IMR-90 (cell line): ENCODE measurements at regions not wholly inside any gene's neighbourhood (a gene's known extent, or its start where the extent isn't known, plus 50 kb on each side); places are given as distances from the start of the nearest gene placed in this dataset.

Experiments
- ATAC-seq: fragments of 200-7000 bp; cut with Tn5 transposase; 2 replicates; pipeline ENCODE4 v1.9.1; 2020; ENCODE audit warnings: low read depth, mild to moderate bottlenecking, moderate library complexity
- BruUV-seq: library from RNA; stranded (reverse); fragments of 400-500 nt; replicated peaks from 2 replicates; lab custom pipeline; 2021; lab: Mats Ljungman, UMichigan
- CTCF ChIA-PET: fragments of 300-600 bp; formaldehyde crosslinking; extraction: SDS; loops from one replicate; lab custom pipeline; 2021; ENCODE audit warnings: antibody characterized with exemption; lab: Yijun Ruan, JAX
- POLR2A ChIA-PET: fragments of 300-600 bp; sonication (Branson Sonifier 250); formaldehyde crosslinking; loops from one replicate; lab custom pipeline; 2022; ENCODE audit warnings: antibody characterized with exemption; ENCODE audit not compliant: unreplicated experiment; lab: Charles Lee
- DNase-seq: peaks from one replicate; pipeline ENCODE4 v3.0.0; 2013
- H2AFZ ChIP-seq: replicated peaks from 2 replicates; pipeline ENCODE3; 2013; ENCODE audit warnings: low read length, mild to moderate bottlenecking; ENCODE audit not compliant: poor library complexity
- H2AK5ac ChIP-seq: 2 replicates; pipeline ENCODE4 v1.6.1; 2013; ENCODE audit warnings: low read depth, low read length, inconsistent platforms
- H2AK9ac ChIP-seq: replicated peaks from 2 replicates; pipeline ENCODE3; 2013; ENCODE audit warnings: mild to moderate bottlenecking, low read depth, low read length, moderate library complexity; ENCODE audit not compliant: poor library complexity
- H2BK120ac ChIP-seq: 2 replicates; pipeline ENCODE4 v1.6.1; 2013; ENCODE audit warnings: low read depth, low read length, inconsistent platforms
- H2BK15ac ChIP-seq: 3 replicates; pipeline ENCODE4 v1.6.1; 2013; ENCODE audit warnings: low read depth, low read length, inconsistent platforms
- H2BK20ac ChIP-seq: 2 replicates; pipeline ENCODE4 v1.6.1; 2013; ENCODE audit warnings: low read depth, mild to moderate bottlenecking, inconsistent platforms, low read length, moderate library complexity
- H2BK5ac ChIP-seq: 2 replicates; pipeline ENCODE4 v1.6.1; 2013; ENCODE audit warnings: mild to moderate bottlenecking, low read depth, low read length, inconsistent platforms; ENCODE audit not compliant: poor library complexity, severe bottlenecking
- H3K14ac ChIP-seq: replicated peaks from 2 replicates; pipeline ENCODE4 v1.6.1; 2013; ENCODE audit warnings: low read depth, low read length, inconsistent platforms
- H3K18ac ChIP-seq: 2 replicates; pipeline ENCODE4 v1.6.1; 2013; ENCODE audit warnings: low read depth, low read length, control low read depth
- H3K23ac ChIP-seq: 2 replicates; pipeline ENCODE4 v1.6.1; 2013; ENCODE audit warnings: low read depth, low read length, inconsistent platforms
- H3K27ac ChIP-seq: 2 replicates; pipeline ENCODE4 v1.5.1; 2013; ENCODE audit warnings: mild to moderate bottlenecking, control low read depth, low read length; ENCODE audit not compliant: insufficient read depth
- H3K27me3 ChIP-seq: 2 replicates; pipeline ENCODE4 v1.6.1; 2013; ENCODE audit warnings: low read length; ENCODE audit not compliant: control insufficient read depth, insufficient read depth
- H3K36me3 ChIP-seq: 2 replicates; pipeline ENCODE4 v1.6.1; 2013; ENCODE audit warnings: low read length, mixed read lengths; ENCODE audit not compliant: control insufficient read depth, insufficient read depth
- H3K4ac ChIP-seq: 2 replicates; pipeline ENCODE4 v1.6.1; 2013; ENCODE audit warnings: low read depth, low read length, inconsistent platforms
- H3K4me1 ChIP-seq: 2 replicates; pipeline ENCODE4 v1.6.1; 2013; ENCODE audit warnings: low read length, mixed read lengths; ENCODE audit not compliant: control insufficient read depth, insufficient read depth
- H3K4me2 ChIP-seq: 2 replicates; pipeline ENCODE4 v1.6.1; 2013; ENCODE audit warnings: low read depth, mild to moderate bottlenecking, control low read depth, low read length, moderate library complexity
- H3K4me3 ChIP-seq: 2 replicates; pipeline ENCODE4 v1.5.1; 2013; ENCODE audit warnings: low read depth, mild to moderate bottlenecking, control low read depth, low read length, moderate library complexity; ENCODE audit not compliant: insufficient read depth
- H3K56ac ChIP-seq: 2 replicates; pipeline ENCODE4 v1.6.1; 2013; ENCODE audit warnings: low read length, inconsistent platforms; ENCODE audit not compliant: insufficient read depth; ENCODE audit errors: extremely low read depth
- H3K79me1 ChIP-seq, 2 experiments: 2 replicates each; pipeline ENCODE4 v1.6.1; 2013; ENCODE audit warnings: low read length in 2 of 2, inconsistent platforms in 1 of 2, low read depth in 1 of 2
- H3K9ac ChIP-seq: 2 replicates; pipeline ENCODE4 v1.6.1; 2013; ENCODE audit warnings: low read depth, low read length, control low read depth
- H3K9me1 ChIP-seq: 2 replicates; pipeline ENCODE4 v1.6.1; 2013; ENCODE audit warnings: low read length, inconsistent platforms; ENCODE audit not compliant: insufficient read depth
- H3K9me3 ChIP-seq: 2 replicates; pipeline ENCODE4 v1.6.1; 2013; ENCODE audit warnings: low read length; ENCODE audit not compliant: control insufficient read depth, insufficient read depth
- H4K20me1 ChIP-seq: 2 replicates; pipeline ENCODE4 v1.6.1; 2013; ENCODE audit warnings: low read length, inconsistent platforms; ENCODE audit not compliant: insufficient read depth
- H4K5ac ChIP-seq: 2 replicates; pipeline ENCODE4 v1.6.1; 2013; ENCODE audit warnings: mild to moderate bottlenecking, low read depth, low read length, control low read depth
- H4K8ac ChIP-seq, 2 experiments: 2 replicates each; pipeline ENCODE4 v1.6.1; 2013; ENCODE audit warnings: low read depth in 2 of 2, low read length in 2 of 2, control low read depth in 1 of 2, inconsistent platforms in 1 of 2
- H4K91ac ChIP-seq: 2 replicates; pipeline ENCODE4 v1.6.1; 2013; ENCODE audit warnings: low read depth, low read length, inconsistent platforms; ENCODE audit not compliant: insufficient read depth
- BHLHE40 ChIP-seq: fragments of 150-350 bp; IDR thresholded peaks from 2 replicates; pipeline ENCODE4 v1.6.1; 2016; ENCODE audit warnings: mild to moderate bottlenecking, low read depth, low read length
- CEBPB ChIP-seq: IDR thresholded peaks from 2 replicates; pipeline ENCODE4 v1.6.1; 2012; ENCODE audit warnings: low read depth, low read length, improper control_type of control experiment
- CHD1 ChIP-seq: IDR thresholded peaks from 2 replicates; pipeline ENCODE4 v1.6.1; 2012; ENCODE audit warnings: low read depth, low read length, improper control_type of control experiment
- CTCF ChIP-seq: conservative IDR thresholded peaks from 2 replicates; pipeline ENCODE4 v1.5.1; 2012; ENCODE audit warnings: mild to moderate bottlenecking, low read depth, low read length, improper control_type of control experiment
- ELK1 ChIP-seq: fragments of 150-350 bp; IDR thresholded peaks from 2 replicates; pipeline ENCODE4 v1.6.1; 2016; ENCODE audit warnings: low read depth, mild to moderate bottlenecking, low read length, moderate library complexity, borderline replicate concordance
- FOS ChIP-seq: fragments of 150-350 bp; IDR thresholded peaks from 2 replicates; pipeline ENCODE4 v1.6.1; 2016; ENCODE audit warnings: low read depth, low read length
- MAZ ChIP-seq: IDR thresholded peaks from 2 replicates; pipeline ENCODE4 v1.6.1; 2012; ENCODE audit warnings: low read depth, mild to moderate bottlenecking, low read length, improper control_type of control experiment, moderate library complexity, borderline replicate concordance
- MXI1 ChIP-seq: IDR thresholded peaks from 2 replicates; pipeline ENCODE4 v1.6.1; 2012; ENCODE audit warnings: low read depth, mild to moderate bottlenecking, low read length, moderate library complexity, borderline replicate concordance
- NFE2L2 ChIP-seq: fragments of 150-350 bp; IDR thresholded peaks from 2 replicates; pipeline ENCODE4 v1.6.1; 2016; ENCODE audit warnings: low read depth, mild to moderate bottlenecking, low read length
- POLR2A ChIP-seq: IDR thresholded peaks from 2 replicates; pipeline ENCODE4 v1.6.1; 2012; ENCODE audit warnings: mild to moderate bottlenecking, low read depth, low read length
- RAD21 ChIP-seq: IDR thresholded peaks from 2 replicates; pipeline ENCODE4 v1.6.1; 2012; ENCODE audit warnings: low read length, improper control_type of control experiment
- RCOR1 ChIP-seq: IDR thresholded peaks from 2 replicates; pipeline ENCODE4 v1.6.1; 2012; ENCODE audit warnings: mild to moderate bottlenecking, low read length, improper control_type of control experiment; ENCODE audit not compliant: insufficient replicate concordance
- SMC3 ChIP-seq: fragments of 150-350 bp; IDR thresholded peaks from 2 replicates; pipeline ENCODE4 v1.6.1; 2016; ENCODE audit warnings: low read depth, mild to moderate bottlenecking, antibody characterized with exemption, low read length, moderate library complexity
- WGBS, 2 experiments: methylation state at CpG; one replicate each; pipeline versions ENCODE4 v1.1.5 to v1.1.7; 2013; ENCODE audit warnings: missing lambda C conversion rate in 2 of 2; ENCODE audit not compliant: insufficient read length in 1 of 2; ENCODE audit errors: extremely low coverage in 2 of 2; 5-methylcytosine and 5-hydroxymethylcytosine counted together
- dilution Hi-C: fragments of 300-500 bp; cut with HindIII; formaldehyde crosslinking; loops from one replicate; pipeline ENCODE4 v1.14.3; 2018; ENCODE audit warnings: low sequenced_read_pairs; ENCODE audit not compliant: unreplicated experiment
- in situ Hi-C: fragments of 300-500 bp; cut with MboI; formaldehyde crosslinking; loops from 3 replicates; pipeline ENCODE4 v1.14.3; 2019; ENCODE audit warnings: low sequenced_read_pairs, inconsistent platforms, mixed read lengths
- intact Hi-C: fragments of 100-400 bp; cut with micrococcal nuclease; formaldehyde crosslinking; loops from 2 replicates; pipeline ENCODE4 v1.10.0; 2022

GRCh38 chr10:83433705-83434104, 705.6 kb upstream of the GHITM start:
- no peak for DNase-seq
- no peak overlapping the region for H3K18ac ChIP-seq
- H3K4me2 ChIP-seq, result no peak overlapping the region
- no TSS peak for BruUV-seq
- no peak overlapping the region for H2AFZ ChIP-seq
- H3K4me3 ChIP-seq, result no peak overlapping the region
- no peak overlapping the region for H3K9ac ChIP-seq
- no peak overlapping the region for H3K23ac ChIP-seq
- WGBS, 2 experiments, result 50% methylated on average over 1 of the region's 4 CpGs; no CpG with 5 or more reads in 1 of the 2 experiments
- H3K36me3 ChIP-seq, result no peaks in the 10 kb centered on the region
- H2AK5ac ChIP-seq, result no peak overlapping the region
- no peak overlapping the region for H4K5ac ChIP-seq
- no peaks in the 10 kb centered on the region for H3K27me3 ChIP-seq
- no peaks in the 10 kb centered on the region for H3K4me1 ChIP-seq
- no peaks in the 10 kb centered on the region for H3K79me1 ChIP-seq
- POLR2A ChIA-PET, result no interaction called here
- no peak overlapping the region for H2AK9ac ChIP-seq
- dilution Hi-C loops, result no loop called here
- H4K91ac ChIP-seq, result no peak overlapping the region
- no peak overlapping the region for H2BK20ac ChIP-seq
- CTCF ChIA-PET, result no interaction called here
- no peak overlapping the region for H2BK15ac ChIP-seq
- no peak for ATAC-seq
- H3K27ac ChIP-seq, result no peak overlapping the region
- H3K14ac ChIP-seq, result no peak overlapping the region
- H2BK5ac ChIP-seq, result no peak overlapping the region
- H4K8ac ChIP-seq, result no peak overlapping the region
- in situ Hi-C loops, result no loop called here
- H3K9me3 ChIP-seq, result peaks cover 6% of the 10 kb centered on the region
- no peak overlapping the region for H2BK120ac ChIP-seq
- TF ChIP-seq RCOR1 (no peak), CTCF (no peak), CHD1 (no peak), CEBPB (no peak), RAD21 (no peak), BHLHE40 (no peak), MXI1 (no peak), ELK1 (no peak), FOS (no peak), SMC3 (no peak), NFE2L2 (no peak), MAZ (no peak), POLR2A (no peak)
- H3K4ac ChIP-seq, result no peak overlapping the region
- H3K56ac ChIP-seq, result no peak overlapping the region
- no peaks in the 10 kb centered on the region for H3K9me1 ChIP-seq
- no peaks in the 10 kb centered on the region for H4K20me1 ChIP-seq
- intact Hi-C loops, result no loop called here
